ENCODE measurements at regions not wholly inside any gene's neighbourhood (a gene's known extent, or its start where the extent isn't known, plus 50 kb on each side); places are given as distances from the start of the nearest gene placed in this dataset.

DNA sequence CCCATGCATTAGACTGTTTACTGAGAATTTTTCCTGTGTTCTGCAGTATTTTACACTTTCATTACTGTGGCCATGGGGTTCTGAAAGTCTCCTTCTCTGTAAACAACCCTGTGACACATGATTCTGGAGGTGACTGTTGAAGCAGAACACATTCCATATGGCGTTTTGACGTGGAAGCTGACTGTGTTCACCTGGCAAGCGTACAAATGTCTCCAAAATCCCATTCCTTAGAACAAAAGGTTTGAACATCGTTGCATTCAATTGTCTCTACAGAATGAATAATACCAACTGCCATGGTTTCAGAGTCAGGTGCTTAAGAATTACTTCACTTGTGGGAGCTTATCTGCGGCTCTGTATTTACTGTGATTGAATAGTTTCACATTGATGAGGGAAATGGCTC is 485.6 kb upstream of the TMEM132C start:
- TF ChIP-seq POLR2AphosphoS5 (IDR thresholded peaks at IDR 0.05) (no peak), POLR2A (IDR thresholded peaks at IDR 0.05) (no peak)
- TF ChIP-seq, protein P1, sequence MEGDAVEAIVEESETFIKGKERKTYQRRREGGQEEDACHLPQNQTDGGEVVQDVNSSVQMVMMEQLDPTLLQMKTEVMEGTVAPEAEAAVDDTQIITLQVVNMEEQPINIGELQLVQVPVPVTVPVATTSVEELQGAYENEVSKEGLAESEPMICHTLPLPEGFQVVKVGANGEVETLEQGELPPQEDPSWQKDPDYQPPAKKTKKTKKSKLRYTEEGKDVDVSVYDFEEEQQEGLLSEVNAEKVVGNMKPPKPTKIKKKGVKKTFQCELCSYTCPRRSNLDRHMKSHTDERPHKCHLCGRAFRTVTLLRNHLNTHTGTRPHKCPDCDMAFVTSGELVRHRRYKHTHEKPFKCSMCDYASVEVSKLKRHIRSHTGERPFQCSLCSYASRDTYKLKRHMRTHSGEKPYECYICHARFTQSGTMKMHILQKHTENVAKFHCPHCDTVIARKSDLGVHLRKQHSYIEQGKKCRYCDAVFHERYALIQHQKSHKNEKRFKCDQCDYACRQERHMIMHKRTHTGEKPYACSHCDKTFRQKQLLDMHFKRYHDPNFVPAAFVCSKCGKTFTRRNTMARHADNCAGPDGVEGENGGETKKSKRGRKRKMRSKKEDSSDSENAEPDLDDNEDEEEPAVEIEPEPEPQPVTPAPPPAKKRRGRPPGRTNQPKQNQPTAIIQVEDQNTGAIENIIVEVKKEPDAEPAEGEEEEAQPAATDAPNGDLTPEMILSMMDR (IDR thresholded peaks at IDR 0.05 in 8 of 11, conservative IDR thresholded peaks at IDR 0.05 in 3 of 11) = no peak
- H3K9me3 ChIP-seq = peaks cover 0 to 6% (median 0%) of the 10 kb centered on the region in 8 donors
- WGBS, 5 donors = 60 to 79% (median 78%) methylated on average over 5 of the region's 5 CpGs
- H3K36me3 ChIP-seq = no peaks in the 10 kb centered on the region
- H3K4me3 ChIP-seq = no peak overlapping the region
- H3K27ac ChIP-seq = no peak overlapping the region
- peaks cover 0 to 6% (median 0%) of the 10 kb centered on the region in 7 donors for H3K27me3 ChIP-seq (replicated peaks in 1 of 7)
- intact Hi-C loops (cut with DNase I; ENCODE audit: low total_unique reads) = no loop called here
- DNase-seq = no peak
- H3K4me1 ChIP-seq = no peaks in the 10 kb centered on the region

DNA sequence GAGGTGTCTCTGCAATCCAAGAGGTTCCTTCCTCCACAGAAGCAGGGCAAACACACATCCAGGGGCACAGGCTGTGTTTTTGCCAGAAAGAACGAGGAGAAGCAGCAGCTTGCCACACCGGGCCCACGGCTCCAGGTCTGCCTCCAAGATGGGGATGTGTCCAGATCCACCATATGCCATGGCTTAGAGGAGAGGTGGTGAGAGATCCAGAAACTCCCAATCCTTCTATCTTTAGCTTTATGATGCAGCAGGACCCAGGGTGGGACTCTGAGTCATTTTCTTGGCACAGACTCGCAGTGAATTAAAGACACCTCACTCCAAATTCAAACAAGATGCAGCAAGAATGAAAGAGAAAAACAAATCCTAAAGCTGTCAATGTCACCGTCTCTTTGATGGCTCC is 481.4 kb upstream of the TMEM132C start:
- no peaks in the 10 kb centered on the region for H3K36me3 ChIP-seq
- H3K4me1 ChIP-seq = no peaks in the 10 kb centered on the region
- no peak overlapping the region for H3K27ac ChIP-seq
- no peaks in the 10 kb centered on the region for H3K9me3 ChIP-seq
- H3K27me3 ChIP-seq (replicated peaks in 1 of 7) = peaks cover 0 to 6% (median 0%) of the 10 kb centered on the region in 7 donors
- intact Hi-C loops (cut with DNase I; ENCODE audit: low total_unique reads) = no loop called here
- TF ChIP-seq, protein P1 (IDR thresholded peaks at IDR 0.05 in 8 of 11, conservative IDR thresholded peaks at IDR 0.05 in 3 of 11) = no peak
- no peak for TF ChIP-seq POLR2AphosphoS5 (IDR thresholded peaks at IDR 0.05)
- no peak for TF ChIP-seq POLR2A (IDR thresholded peaks at IDR 0.05)
- no peak for DNase-seq
- no peak overlapping the region for H3K4me3 ChIP-seq
- 58 to 71% (median 63%) methylated on average over 5 of the region's 5 CpGs for WGBS, 5 donors

DNA sequence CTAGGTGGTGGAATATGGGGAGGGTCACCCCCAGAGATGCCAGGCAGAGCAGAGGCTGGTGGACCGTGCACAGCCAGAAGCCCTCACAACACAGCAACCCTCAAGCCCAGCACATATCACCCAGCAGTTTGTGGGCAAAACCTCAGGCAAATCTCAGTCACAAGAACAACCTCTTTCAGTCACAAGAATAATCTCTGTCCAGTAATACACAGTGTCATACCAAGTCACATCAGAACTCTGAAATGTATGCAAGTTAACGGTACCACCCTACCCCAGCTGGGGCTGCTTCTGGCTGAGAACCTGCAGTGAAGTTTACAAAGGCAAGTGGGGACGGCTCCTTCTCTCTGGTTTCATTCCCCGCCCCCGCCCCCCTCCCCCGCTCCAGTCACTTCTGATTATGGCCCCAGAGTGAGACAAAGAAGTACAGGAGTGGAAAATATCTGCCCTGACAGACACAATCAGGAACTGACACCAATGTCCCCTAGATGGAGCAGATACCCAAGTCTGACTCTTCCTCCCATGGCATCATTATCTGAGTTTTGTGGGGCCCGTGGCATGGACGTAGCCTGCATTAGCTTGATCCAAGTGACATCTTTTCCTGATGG is 480.9 kb upstream of the TMEM132C start:
- H3K27me3 ChIP-seq (replicated peaks in 1 of 7) = peaks cover 0 to 6% (median 0%) of the 10 kb centered on the region in 7 donors

GRCh38 chr12:127787544-127787943 is 479.4 kb upstream of the TMEM132C start:
- 74 to 86% (median 84%) methylated on average over 19 of the region's 19 CpGs for WGBS, 5 donors
- Histone ChIP-seq H3K9me3 (no peaks in the 10 kb centered on the region), H3K27me3 (replicated peaks in 1 of 7) (peaks cover 0 to 6% (median 0%) of the 10 kb centered on the region in 7 donors), H3K4me3 (no peak overlapping the region), H3K4me1 (no peaks in the 10 kb centered on the region), H3K36me3 (no peaks in the 10 kb centered on the region), H3K27ac (no peak overlapping the region)
- TF ChIP-seq POLR2AphosphoS5 (IDR thresholded peaks at IDR 0.05) = no peak
- TF ChIP-seq POLR2A (IDR thresholded peaks at IDR 0.05) = no peak
- TF ChIP-seq, protein P1 (IDR thresholded peaks at IDR 0.05 in 8 of 11, conservative IDR thresholded peaks at IDR 0.05 in 3 of 11) = no peak
- intact Hi-C loops (cut with DNase I; ENCODE audit: low total_unique reads) = no loop called here
- no peak for DNase-seq

More for the DNA sequence above, 480.9 kb upstream of the TMEM132C start:
- no peak for TF ChIP-seq POLR2A (IDR thresholded peaks at IDR 0.05)
- TF ChIP-seq, protein P1 (IDR thresholded peaks at IDR 0.05 in 8 of 11, conservative IDR thresholded peaks at IDR 0.05 in 3 of 11) = no peak
- TF ChIP-seq POLR2AphosphoS5 (IDR thresholded peaks at IDR 0.05) = no peak
- H3K27ac ChIP-seq = no peak overlapping the region
- DNase-seq = no peak
- 64 to 76% (median 73%) methylated on average over 8 of the region's 8 CpGs for WGBS, 5 donors
- H3K36me3 ChIP-seq = no peaks in the 10 kb centered on the region
- no peaks in the 10 kb centered on the region for H3K9me3 ChIP-seq
- no peaks in the 10 kb centered on the region for H3K4me1 ChIP-seq
- intact Hi-C loops (cut with DNase I; ENCODE audit: low total_unique reads) = no loop called here
- H3K4me3 ChIP-seq = no peak overlapping the region
